ENCODE measurements at regions not wholly inside any gene's neighbourhood (a gene's known extent, or its start where the extent isn't known, plus 50 kb on each side); places are given as distances from the start of the nearest gene placed in this dataset.

- peak; percentile 28 for DNase-seq (ENCODE audit: low read depth, low spot score)
- TF ChIP-seq YY1 (IDR thresholded peaks at IDR 0.05; ENCODE audit: insufficient read depth, insufficient read length) (no peak), ZNF274 (IDR thresholded peaks at IDR 0.05; ENCODE audit: low read depth, low read length) (no peak), SUZ12 (IDR thresholded peaks at IDR 0.05; ENCODE audit: extremely low read depth, insufficient read depth, insufficient read length) (no peak)
- Histone ChIP-seq H3K4me1 (ENCODE audit: insufficient read depth, insufficient read length) (no peaks in the 10 kb centered on the region), H3K9me3 (ENCODE audit: insufficient read depth, low read length) (no peaks in the 10 kb centered on the region), H3K4me3 (ENCODE audit: insufficient read length, low read depth) (no peak overlapping the region), H3K9ac (ENCODE audit: insufficient read length, low read depth) (no peak overlapping the region), H3K36me3 (ENCODE audit: insufficient read depth, insufficient read length, low read length) (no peaks in the 10 kb centered on the region), H3K27me3 (ENCODE audit: insufficient read depth, insufficient read length) (no peaks in the 10 kb centered on the region)
These were observed 296.5 kb downstream of the THBS2 start for GRCh38 chr6:168956884-168957730.

DNA sequence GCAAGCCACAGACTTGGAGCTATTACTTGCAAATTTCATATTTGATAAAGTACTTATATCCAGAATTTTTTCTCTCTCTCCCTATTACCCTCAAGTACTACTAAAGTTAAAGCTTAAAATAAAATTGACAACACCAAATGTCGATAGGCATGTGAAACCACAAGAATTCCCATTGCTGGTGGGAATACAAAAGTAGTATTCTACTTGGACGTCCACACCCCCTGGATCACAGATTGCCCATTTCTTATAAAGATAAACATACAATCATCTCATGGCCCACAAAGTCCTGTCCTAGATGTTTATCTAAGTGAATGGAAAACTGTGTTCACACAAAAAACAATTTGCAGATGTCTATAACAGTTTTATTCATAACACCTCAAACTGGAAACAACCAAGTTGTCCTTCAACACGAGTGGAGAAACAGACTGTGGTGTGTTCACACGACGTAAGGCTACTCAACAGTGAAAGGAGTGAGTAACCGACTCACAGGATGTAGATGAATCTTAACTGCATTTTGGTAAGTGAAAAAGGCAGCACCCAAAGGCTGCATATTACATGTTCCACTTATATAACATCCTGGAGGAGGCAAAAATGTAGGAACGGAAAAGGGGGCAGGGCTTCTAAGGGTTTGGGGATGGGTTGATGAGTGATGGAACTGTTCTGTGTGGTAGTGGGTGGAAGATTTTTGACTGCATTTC lies 297.4 kb downstream of the THBS2 start:
- H3K4me3 ChIP-seq (ENCODE audit: insufficient read length, low read depth): no peak overlapping the region
- no peaks in the 10 kb centered on the region for H3K9me3 ChIP-seq (ENCODE audit: insufficient read depth, low read length)
- H3K36me3 ChIP-seq (ENCODE audit: insufficient read depth, insufficient read length, low read length): no peaks in the 10 kb centered on the region
- no peak overlapping the region for H3K9ac ChIP-seq (ENCODE audit: insufficient read length, low read depth)
- no peak for TF ChIP-seq SUZ12 (IDR thresholded peaks at IDR 0.05; ENCODE audit: extremely low read depth, insufficient read depth, insufficient read length)
- no peaks in the 10 kb centered on the region for H3K4me1 ChIP-seq (ENCODE audit: insufficient read depth, insufficient read length)
- H3K27me3 ChIP-seq (ENCODE audit: insufficient read depth, insufficient read length): no peaks in the 10 kb centered on the region
- no peak for DNase-seq (ENCODE audit: low read depth, low spot score)

GRCh38 chr6:168953461-168953860 lies 300.2 kb downstream of the THBS2 start:
- H3K9me3 ChIP-seq (ENCODE audit: insufficient read depth, low read length): no peaks in the 10 kb centered on the region
- H3K9ac ChIP-seq (ENCODE audit: insufficient read length, low read depth): no peak overlapping the region
- DNase-seq (ENCODE audit: low read depth, low spot score): no peak
- TF ChIP-seq YY1 (IDR thresholded peaks at IDR 0.05; ENCODE audit: insufficient read depth, insufficient read length): no peak
- no peak for TF ChIP-seq SUZ12 (IDR thresholded peaks at IDR 0.05; ENCODE audit: extremely low read depth, insufficient read depth, insufficient read length)
- TF ChIP-seq ZNF274 (IDR thresholded peaks at IDR 0.05; ENCODE audit: low read depth, low read length): no peak
- H3K36me3 ChIP-seq (ENCODE audit: insufficient read depth, insufficient read length, low read length): no peaks in the 10 kb centered on the region
- no peaks in the 10 kb centered on the region for H3K4me1 ChIP-seq (ENCODE audit: insufficient read depth, insufficient read length)
- H3K4me3 ChIP-seq (ENCODE audit: insufficient read length, low read depth): no peak overlapping the region
- H3K27me3 ChIP-seq (ENCODE audit: insufficient read depth, insufficient read length): no peaks in the 10 kb centered on the region

- Histone ChIP-seq H3K27me3 (ENCODE audit: insufficient read depth, insufficient read length) (no peaks in the 10 kb centered on the region), H3K9ac (ENCODE audit: insufficient read length, low read depth) (no peak overlapping the region), H3K4me3 (ENCODE audit: insufficient read length, low read depth) (no peak overlapping the region), H3K36me3 (ENCODE audit: insufficient read depth, insufficient read length, low read length) (no peaks in the 10 kb centered on the region), H3K9me3 (ENCODE audit: insufficient read depth, low read length) (no peaks in the 10 kb centered on the region), H3K4me1 (ENCODE audit: insufficient read depth, insufficient read length) (no peaks in the 10 kb centered on the region)
- no peak for TF ChIP-seq YY1 (IDR thresholded peaks at IDR 0.05; ENCODE audit: insufficient read depth, insufficient read length)
- no peak for TF ChIP-seq ZNF274 (IDR thresholded peaks at IDR 0.05; ENCODE audit: low read depth, low read length)
- no peak for TF ChIP-seq SUZ12 (IDR thresholded peaks at IDR 0.05; ENCODE audit: extremely low read depth, insufficient read depth, insufficient read length)
- no peak for DNase-seq (ENCODE audit: low read depth, low spot score)
These were observed 302.4 kb downstream of the THBS2 start for GRCh38 chr6:168951217-168951616.

DNA sequence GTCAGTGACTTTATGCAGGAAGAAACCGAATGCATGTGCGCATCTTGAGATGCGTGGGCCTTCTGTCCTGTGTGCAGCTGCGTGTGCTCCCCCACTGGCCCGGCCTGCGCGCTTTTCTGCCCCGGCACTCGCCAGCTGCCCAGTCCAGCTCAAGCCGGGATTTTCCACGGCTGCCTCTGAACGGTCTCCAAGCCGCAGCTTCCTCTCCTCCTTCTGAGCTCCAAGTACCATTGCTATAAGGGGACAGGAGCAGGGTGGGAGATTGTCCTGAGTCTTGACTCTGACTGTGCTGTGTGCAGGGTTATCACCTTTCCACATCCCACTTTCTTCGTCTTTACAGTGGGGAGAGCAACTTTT lies 302.8 kb downstream of the THBS2 start:
- TF ChIP-seq SUZ12 (IDR thresholded peaks at IDR 0.05; ENCODE audit: extremely low read depth, insufficient read depth, insufficient read length) (no peak), ZNF274 (IDR thresholded peaks at IDR 0.05; ENCODE audit: low read depth, low read length) (no peak), YY1 (IDR thresholded peaks at IDR 0.05; ENCODE audit: insufficient read depth, insufficient read length) (no peak)
- Histone ChIP-seq H3K36me3 (ENCODE audit: insufficient read depth, insufficient read length, low read length) (no peaks in the 10 kb centered on the region), H3K27me3 (ENCODE audit: insufficient read depth, insufficient read length) (no peaks in the 10 kb centered on the region), H3K4me1 (ENCODE audit: insufficient read depth, insufficient read length) (no peaks in the 10 kb centered on the region), H3K9me3 (ENCODE audit: insufficient read depth, low read length) (no peaks in the 10 kb centered on the region), H3K4me3 (ENCODE audit: insufficient read length, low read depth) (no peak overlapping the region), H3K9ac (ENCODE audit: insufficient read length, low read depth) (no peak overlapping the region)
- DNase-seq (ENCODE audit: low read depth, low spot score): no peak

GRCh38 chr6:168949981-168950857 lies 303.4 kb downstream of the THBS2 start:
- Histone ChIP-seq H3K4me1 (ENCODE audit: insufficient read depth, insufficient read length) (no peaks in the 10 kb centered on the region), H3K36me3 (ENCODE audit: insufficient read depth, insufficient read length, low read length) (no peaks in the 10 kb centered on the region), H3K9me3 (ENCODE audit: insufficient read depth, low read length) (no peaks in the 10 kb centered on the region), H3K27me3 (ENCODE audit: insufficient read depth, insufficient read length) (no peaks in the 10 kb centered on the region), H3K4me3 (ENCODE audit: insufficient read length, low read depth) (no peak overlapping the region), H3K9ac (ENCODE audit: insufficient read length, low read depth) (no peak overlapping the region)
- TF ChIP-seq ZNF274 (IDR thresholded peaks at IDR 0.05; ENCODE audit: low read depth, low read length): no peak
- TF ChIP-seq YY1 (IDR thresholded peaks at IDR 0.05; ENCODE audit: insufficient read depth, insufficient read length): no peak
- no peak for TF ChIP-seq SUZ12 (IDR thresholded peaks at IDR 0.05; ENCODE audit: extremely low read depth, insufficient read depth, insufficient read length)
- DNase-seq (ENCODE audit: low read depth, low spot score): no peak
